ENCODE measurements at regions not wholly inside any gene's neighbourhood (a gene's known extent, or its start where the extent isn't known, plus 50 kb on each side); places are given as distances from the start of the nearest gene placed in this dataset.
"Not testable (repeated sequence)": the region's sequence is repeated elsewhere in the genome, so short reads cannot be mapped to it uniquely, and the experiment has no call there.

- no peak for ATAC-seq (ENCODE audit: low FRiP score)
Measured at GRCh38 chr3:191915712-191916111, 454.7 kb downstream of the PYDC2 start.

GRCh38 chr3:191919491-191920026, 458.6 kb downstream of the PYDC2 start:
- no peak overlapping the region for H3K4me3 ChIP-seq (ENCODE audit: low read length in 2 of 2)
- no peaks in the 10 kb centered on the region for H3K27me3 ChIP-seq (ENCODE audit: control insufficient read depth in 1 of 2, insufficient read depth in 2 of 2, low read length in 1 of 2)
- ATAC-seq (ENCODE audit: low FRiP score) (no peak), DNase-seq (no peak)
- no peak overlapping the region for H3K27ac ChIP-seq (ENCODE audit: low read depth in 1 of 2, low read length in 2 of 2)
- no peaks in the 10 kb centered on the region for H3K36me3 ChIP-seq (ENCODE audit: control insufficient read depth in 1 of 2, insufficient read depth in 2 of 2, low read length in 1 of 2)
- intact Hi-C loops (cut with DNase I) = no loop called here
- H3K9me3 ChIP-seq (ENCODE audit: control insufficient read depth, low read length) = no peaks in the 10 kb centered on the region
- H3K4me1 ChIP-seq (ENCODE audit: control insufficient read depth in 1 of 2, insufficient read depth in 2 of 2, low read length in 2 of 2) = no peaks in the 10 kb centered on the region
- 34 to 37% methylated on average over 3 of the region's 3 CpGs for WGBS, 2 donors

More at GRCh38 chr3:191915712-191916111, 454.7 kb downstream of the PYDC2 start:
- Histone ChIP-seq H3K36me3 (ENCODE audit: control insufficient read depth in 1 of 2, insufficient read depth in 2 of 2, low read length in 1 of 2) (no peaks in the 10 kb centered on the region), H3K27ac (ENCODE audit: low read depth in 1 of 2, low read length in 2 of 2) (no peak overlapping the region), H3K9me3 (ENCODE audit: control insufficient read depth, low read length) (no peaks in the 10 kb centered on the region), H3K27me3 (ENCODE audit: control insufficient read depth in 1 of 2, insufficient read depth in 2 of 2, low read length in 1 of 2) (no peaks in the 10 kb centered on the region), H3K4me3 (ENCODE audit: low read length in 2 of 2) (no peak overlapping the region), H3K4me1 (ENCODE audit: control insufficient read depth in 1 of 2, insufficient read depth in 2 of 2, low read length in 2 of 2) (no peaks in the 10 kb centered on the region)
- WGBS, 2 donors = 8 to 17% methylated on average over 2 of the region's 2 CpGs
- no peak for DNase-seq
- intact Hi-C loops (cut with DNase I) = loop anchor here in 1 of 2 donors (1.0 kb wide), 1 partner anchor 12 kb away; no protein-coding TSS in a partner anchor

GRCh38 chr3:191922570-191922969, 461.6 kb downstream of the PYDC2 start:
- no peaks in the 10 kb centered on the region for H3K36me3 ChIP-seq (ENCODE audit: control insufficient read depth in 1 of 2, insufficient read depth in 2 of 2, low read length in 1 of 2)
- H3K4me3 ChIP-seq (ENCODE audit: low read length in 2 of 2) = no peak overlapping the region
- H3K4me1 ChIP-seq (ENCODE audit: control insufficient read depth in 1 of 2, insufficient read depth in 2 of 2, low read length in 2 of 2) = no peaks in the 10 kb centered on the region
- no peaks in the 10 kb centered on the region for H3K9me3 ChIP-seq (ENCODE audit: control insufficient read depth, low read length)
- intact Hi-C loops (cut with DNase I) = no loop called here
- H3K27me3 ChIP-seq (ENCODE audit: control insufficient read depth in 1 of 2, insufficient read depth in 2 of 2, low read length in 1 of 2) = no peaks in the 10 kb centered on the region
- no peak for ATAC-seq (ENCODE audit: low FRiP score)
- no peak overlapping the region for H3K27ac ChIP-seq (ENCODE audit: low read depth in 1 of 2, low read length in 2 of 2)
- DNase-seq = no peak
- WGBS, 2 donors = 79 to 80% methylated on average over 5 of the region's 5 CpGs

- intact Hi-C loops (cut with DNase I) = loop anchor here in 1 of 2 donors (1.0 kb wide), 1 partner anchor 11 kb away; no protein-coding TSS in a partner anchor
- H3K36me3 ChIP-seq (ENCODE audit: control insufficient read depth in 1 of 2, insufficient read depth in 2 of 2, low read length in 1 of 2); ATAC-seq (ENCODE audit: low FRiP score); H3K27ac ChIP-seq (ENCODE audit: low read depth in 1 of 2, low read length in 2 of 2); DNase-seq; H3K4me3 ChIP-seq (ENCODE audit: low read length in 2 of 2); H3K27me3 ChIP-seq (ENCODE audit: control insufficient read depth in 1 of 2, insufficient read depth in 2 of 2, low read length in 1 of 2); H3K9me3 ChIP-seq (ENCODE audit: control insufficient read depth, low read length); H3K4me1 ChIP-seq (ENCODE audit: control insufficient read depth in 1 of 2, insufficient read depth in 2 of 2, low read length in 2 of 2): not testable (repeated sequence)
- 73 to 86% methylated on average over 8 of the region's 8 CpGs for WGBS, 2 donors
Measured at GRCh38 chr3:191927183-191927817, 466.3 kb downstream of the PYDC2 start.

GRCh38 chr3:191927998-191928397, 467.0 kb downstream of the PYDC2 start:
- not testable (repeated sequence) for DNase-seq; H3K36me3 ChIP-seq (ENCODE audit: control insufficient read depth in 1 of 2, insufficient read depth in 2 of 2, low read length in 1 of 2); H3K27ac ChIP-seq (ENCODE audit: low read depth in 1 of 2, low read length in 2 of 2); H3K27me3 ChIP-seq (ENCODE audit: control insufficient read depth in 1 of 2, insufficient read depth in 2 of 2, low read length in 1 of 2); H3K4me3 ChIP-seq (ENCODE audit: low read length in 2 of 2); H3K4me1 ChIP-seq (ENCODE audit: control insufficient read depth in 1 of 2, insufficient read depth in 2 of 2, low read length in 2 of 2); ATAC-seq (ENCODE audit: low FRiP score); H3K9me3 ChIP-seq (ENCODE audit: control insufficient read depth, low read length)
- 72 to 81% methylated on average over 6 of the region's 6 CpGs for WGBS, 2 donors
- intact Hi-C loops (cut with DNase I) = loop anchor here in 1 of 2 donors (1.0 kb wide), 1 partner anchor 12 kb away; no protein-coding TSS in a partner anchor

- Histone ChIP-seq H3K4me3 (ENCODE audit: low read length in 2 of 2) (no peak overlapping the region), H3K9me3 (ENCODE audit: control insufficient read depth, low read length) (no peaks in the 10 kb centered on the region), H3K4me1 (ENCODE audit: control insufficient read depth in 1 of 2, insufficient read depth in 2 of 2, low read length in 2 of 2) (no peaks in the 10 kb centered on the region), H3K27ac (ENCODE audit: low read depth in 1 of 2, low read length in 2 of 2) (no peak overlapping the region), H3K36me3 (ENCODE audit: control insufficient read depth in 1 of 2, insufficient read depth in 2 of 2, low read length in 1 of 2) (no peaks in the 10 kb centered on the region), H3K27me3 (ENCODE audit: control insufficient read depth in 1 of 2, insufficient read depth in 2 of 2, low read length in 1 of 2) (no peaks in the 10 kb centered on the region)
- no peak for DNase-seq
- ATAC-seq (ENCODE audit: low FRiP score) = no peak
- WGBS, 2 donors = 90 to 93% methylated on average over 3 of the region's 3 CpGs
- intact Hi-C loops (cut with DNase I) = no loop called here
Measured at GRCh38 chr3:191944835-191945234, 483.9 kb downstream of the PYDC2 start.

GRCh38 chr3:191952186-191952585, 491.2 kb downstream of the PYDC2 start:
- ATAC-seq (ENCODE audit: low FRiP score) (no peak), DNase-seq (no peak)
- intact Hi-C loops (cut with DNase I) = no loop called here
- Histone ChIP-seq H3K4me3 (ENCODE audit: low read length in 2 of 2) (no peak overlapping the region), H3K27me3 (ENCODE audit: control insufficient read depth in 1 of 2, insufficient read depth in 2 of 2, low read length in 1 of 2) (no peaks in the 10 kb centered on the region), H3K27ac (ENCODE audit: low read depth in 1 of 2, low read length in 2 of 2) (no peak overlapping the region), H3K4me1 (ENCODE audit: control insufficient read depth in 1 of 2, insufficient read depth in 2 of 2, low read length in 2 of 2) (no peaks in the 10 kb centered on the region), H3K9me3 (ENCODE audit: control insufficient read depth, low read length) (no peaks in the 10 kb centered on the region), H3K36me3 (ENCODE audit: control insufficient read depth in 1 of 2, insufficient read depth in 2 of 2, low read length in 1 of 2) (no peaks in the 10 kb centered on the region)
- 93 to 94% methylated on average over 14 of the region's 14 CpGs for WGBS, 2 donors

GRCh38 chr3:191952609-191953008, 491.6 kb downstream of the PYDC2 start:
- DNase-seq (no peak), ATAC-seq (ENCODE audit: low FRiP score) (no peak)
- Histone ChIP-seq H3K9me3 (ENCODE audit: control insufficient read depth, low read length) (no peaks in the 10 kb centered on the region), H3K36me3 (ENCODE audit: control insufficient read depth in 1 of 2, insufficient read depth in 2 of 2, low read length in 1 of 2) (no peaks in the 10 kb centered on the region), H3K4me3 (ENCODE audit: low read length in 2 of 2) (no peak overlapping the region), H3K4me1 (ENCODE audit: control insufficient read depth in 1 of 2, insufficient read depth in 2 of 2, low read length in 2 of 2) (no peaks in the 10 kb centered on the region), H3K27ac (ENCODE audit: low read depth in 1 of 2, low read length in 2 of 2) (no peak overlapping the region), H3K27me3 (ENCODE audit: control insufficient read depth in 1 of 2, insufficient read depth in 2 of 2, low read length in 1 of 2) (no peaks in the 10 kb centered on the region)
- intact Hi-C loops (cut with DNase I) = no loop called here
- WGBS, 2 donors = 92 to 96% methylated on average over 20 to 21 of the region's 21 CpGs

- H3K27me3 ChIP-seq (ENCODE audit: control insufficient read depth in 1 of 2, insufficient read depth in 2 of 2, low read length in 1 of 2) = no peaks in the 10 kb centered on the region
- H3K4me3 ChIP-seq (ENCODE audit: low read length in 2 of 2) = no peak overlapping the region
- ATAC-seq (ENCODE audit: low FRiP score) (no peak), DNase-seq (no peak)
- no peaks in the 10 kb centered on the region for H3K4me1 ChIP-seq (ENCODE audit: control insufficient read depth in 1 of 2, insufficient read depth in 2 of 2, low read length in 2 of 2)
- no peaks in the 10 kb centered on the region for H3K9me3 ChIP-seq (ENCODE audit: control insufficient read depth, low read length)
- no peaks in the 10 kb centered on the region for H3K36me3 ChIP-seq (ENCODE audit: control insufficient read depth in 1 of 2, insufficient read depth in 2 of 2, low read length in 1 of 2)
- no peak overlapping the region for H3K27ac ChIP-seq (ENCODE audit: low read depth in 1 of 2, low read length in 2 of 2)
- 19 to 39% methylated on average over 3 of the region's 3 CpGs for WGBS, 2 donors
- intact Hi-C loops (cut with DNase I) = no loop called here
Measured at GRCh38 chr3:191958980-191959671, 498.2 kb downstream of the PYDC2 start.

Measured in aorta (tissue), 5 donors.